Activated T-cell treated with anti-CD3 and anti-CD28 coated beads for 24 hours (primary cell): ENCODE measurements at regions not wholly inside any gene's neighbourhood (a gene's known extent, or its start where the extent isn't known, plus 50 kb on each side); places are given as distances from the start of the nearest gene placed in this dataset.
"Not testable (repeated sequence)": the region's sequence is repeated elsewhere in the genome, so short reads cannot be mapped to it uniquely, and the experiment has no call there.

Experiments
- DNase-seq: peaks from one replicate; pipeline ENCODE4 v3.0.0-alpha.2; 2020; ENCODE audit warnings: low read depth

DNA sequence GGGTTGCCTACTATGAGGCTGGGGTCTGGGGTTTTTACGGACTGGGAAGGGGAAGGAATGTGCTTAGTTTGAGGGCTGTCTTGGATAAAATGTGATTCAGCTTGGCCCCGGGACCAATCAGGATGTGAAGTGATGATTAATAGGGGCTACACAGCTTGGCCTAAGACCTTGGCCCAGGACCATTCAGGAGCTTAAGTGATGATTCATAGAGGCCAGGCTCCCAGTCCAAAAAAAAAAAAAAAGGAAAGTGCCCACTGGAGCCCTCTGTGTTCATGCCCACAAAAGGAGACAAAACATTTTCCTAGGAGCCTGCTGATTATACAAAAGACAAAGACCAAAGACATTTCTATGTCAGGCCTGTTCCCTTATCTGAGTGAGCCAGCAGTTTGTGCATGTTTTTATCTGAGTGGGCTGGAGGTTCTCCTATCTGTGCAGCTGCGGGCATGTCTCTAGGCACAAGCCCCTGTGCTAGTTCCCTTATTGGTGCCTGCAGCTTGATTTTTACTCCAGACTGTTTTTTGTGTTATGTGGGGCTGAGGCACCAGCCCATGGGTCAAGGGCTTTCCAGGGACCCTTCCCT is 898.2 kb upstream of the GOT2 start:
- no peak for DNase-seq

DNA sequence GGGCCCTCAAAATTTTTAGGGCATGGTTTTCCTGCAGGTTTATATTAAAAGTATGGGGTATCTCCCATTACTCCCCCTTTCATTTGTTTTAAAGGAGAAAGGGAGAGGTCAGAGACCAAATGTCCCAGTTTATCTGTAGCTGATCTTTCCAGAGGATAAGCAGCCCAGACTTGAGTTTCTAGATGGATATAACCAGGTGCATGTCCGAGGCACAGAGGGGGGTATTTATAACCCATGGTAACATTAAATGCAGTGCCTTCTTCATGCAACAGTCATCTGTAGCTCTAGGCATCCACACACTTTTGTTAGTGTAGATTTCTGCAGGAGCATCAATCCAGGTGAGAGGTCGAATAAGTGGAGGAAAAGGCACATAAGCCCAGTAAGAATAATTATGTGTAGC is 890.3 kb upstream of the GOT2 start:
- not testable (repeated sequence) for DNase-seq

DNA sequence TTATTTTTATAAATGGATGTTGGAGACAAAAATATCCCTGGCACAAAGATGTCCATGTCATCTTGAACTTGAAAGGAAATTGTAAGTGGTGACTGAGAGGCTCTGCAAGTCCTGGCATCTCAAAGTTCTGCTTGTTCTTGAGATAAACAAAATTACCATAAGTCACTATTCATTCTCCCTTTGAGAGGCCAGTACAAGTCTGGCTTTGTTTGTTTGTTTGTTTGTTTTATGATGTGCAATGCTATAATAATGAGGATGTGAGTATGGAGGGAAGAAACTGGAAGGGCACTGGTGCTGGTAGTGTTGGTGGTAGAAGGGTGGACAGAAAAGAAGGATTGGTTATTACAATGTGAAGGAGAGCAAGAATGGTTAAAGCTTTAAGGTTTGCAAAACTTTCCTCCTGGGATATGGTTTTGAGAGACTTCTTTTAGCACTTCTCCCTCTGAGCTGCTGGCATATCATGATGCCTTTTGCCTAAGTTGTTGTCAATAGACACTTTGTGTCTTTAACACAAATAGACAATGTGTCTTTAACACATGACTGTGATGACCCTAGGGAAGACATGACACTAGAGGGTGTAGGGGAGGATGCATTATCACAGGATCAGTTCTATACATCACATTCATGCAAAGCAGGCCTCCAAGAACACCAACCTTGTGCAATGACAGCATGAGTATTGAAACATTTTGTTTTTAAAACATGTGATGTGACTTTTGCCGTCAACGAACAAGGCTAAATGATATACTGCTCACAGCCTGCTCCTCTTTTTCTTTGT is 880.5 kb upstream of the GOT2 start:
- DNase-seq: no peak

DNA sequence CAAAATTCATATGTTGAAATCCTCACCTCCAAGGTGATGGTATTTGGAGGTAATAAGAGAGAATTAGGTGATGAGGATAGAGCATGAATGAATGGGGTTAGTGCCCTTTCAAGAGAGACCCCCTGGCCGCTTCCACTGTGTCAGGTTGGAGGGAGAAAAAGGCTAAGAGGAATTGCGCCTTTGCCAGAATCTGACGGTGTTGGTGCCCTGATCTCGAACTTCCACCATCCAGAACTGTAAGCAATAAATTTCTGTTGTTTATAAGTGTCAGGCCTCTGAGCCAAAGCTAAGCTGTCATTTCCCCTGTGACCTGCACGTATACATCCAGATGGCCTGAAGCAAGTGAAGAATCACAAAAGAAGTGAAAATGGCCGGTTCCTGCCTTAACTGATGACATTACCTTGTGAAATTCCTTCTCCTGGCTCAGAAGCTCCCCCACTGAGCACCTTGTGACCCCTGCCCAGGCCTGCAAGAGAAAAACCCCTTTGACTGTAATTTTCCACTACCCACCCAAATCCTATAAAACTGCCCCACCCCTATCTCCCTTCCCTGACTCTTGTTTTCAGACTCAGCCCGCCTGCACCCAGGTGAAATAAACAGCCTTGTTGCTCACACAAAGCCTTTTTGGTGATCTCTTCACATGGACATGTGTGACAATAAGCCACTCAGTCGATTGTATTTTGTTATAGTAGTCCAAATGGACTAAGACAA is 878.9 kb upstream of the GOT2 start:
- DNase-seq: not testable (repeated sequence)

DNA sequence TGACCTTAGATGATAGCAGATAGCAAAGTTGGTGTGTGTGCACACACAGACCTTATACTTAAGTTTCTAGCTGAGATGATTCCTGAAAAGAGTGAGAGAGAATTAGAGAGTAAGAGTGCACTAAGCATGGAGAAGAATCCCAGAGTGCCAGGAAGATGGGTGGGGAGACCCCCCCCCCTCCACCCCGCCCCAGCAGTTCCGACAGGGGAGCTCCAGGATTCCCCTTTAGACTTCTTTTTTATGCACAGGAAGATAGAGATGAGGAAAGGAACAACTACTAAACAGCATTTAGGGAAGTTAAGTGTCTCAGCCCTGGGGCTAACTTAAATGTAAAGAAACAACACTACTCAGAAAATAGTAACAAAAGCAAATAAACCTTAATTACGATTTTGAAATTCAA is 878.0 kb upstream of the GOT2 start:
- no peak for DNase-seq

DNA sequence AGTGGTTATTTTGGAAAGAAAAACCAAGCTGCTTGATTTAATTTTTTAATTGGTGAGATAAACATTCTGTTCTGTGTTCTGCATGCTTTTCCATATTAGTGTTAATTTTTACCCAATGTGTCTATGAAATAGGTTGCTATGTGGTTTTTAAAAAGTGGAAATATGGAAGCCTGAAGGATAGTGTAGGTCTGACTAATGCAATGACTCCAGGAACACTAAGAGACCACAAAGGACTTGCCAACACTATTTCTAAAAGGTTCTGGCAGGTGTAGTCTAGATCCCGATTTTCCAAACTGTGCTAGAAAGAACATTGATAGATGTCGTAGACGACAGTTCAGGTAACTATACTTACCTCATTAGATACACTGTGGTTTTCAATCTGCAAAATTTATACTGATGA is 877.4 kb upstream of the GOT2 start:
- no peak for DNase-seq

DNA sequence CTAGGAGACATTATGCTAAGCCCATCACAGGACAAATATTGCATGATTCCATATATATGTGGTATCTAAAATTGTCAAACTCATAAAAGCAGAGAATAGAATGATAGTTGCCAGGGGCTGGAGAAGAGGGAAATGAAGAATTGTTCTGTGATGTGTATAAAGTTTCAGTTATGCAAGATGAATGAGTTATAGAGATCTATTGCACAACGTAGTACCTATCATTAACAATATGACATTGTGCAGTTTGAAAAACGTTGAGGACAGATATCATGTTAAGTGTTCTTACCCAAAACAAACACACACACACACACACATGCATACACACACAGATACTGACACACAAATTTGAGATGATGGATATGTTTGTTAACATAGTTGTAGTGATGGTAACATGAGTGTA is 871.6 kb upstream of the GOT2 start:
- DNase-seq: no peak

DNA sequence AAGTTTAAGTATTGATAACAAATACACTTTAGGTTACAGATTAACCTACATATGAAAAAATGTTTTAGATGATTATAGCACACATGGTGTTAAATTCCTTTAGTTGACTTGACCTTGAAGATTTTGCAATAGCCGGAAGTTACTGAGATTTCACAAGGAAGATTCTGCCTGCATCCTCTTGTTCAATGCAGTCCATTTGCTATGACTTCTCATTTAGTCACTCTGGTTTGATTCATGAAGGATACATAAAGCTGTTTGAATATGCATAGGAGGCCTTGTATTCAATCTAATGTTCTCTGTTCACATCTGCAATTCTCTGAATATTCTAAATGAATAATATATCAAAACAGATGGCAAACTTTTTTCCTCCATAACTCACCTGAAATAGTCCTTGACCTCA is 870.2 kb upstream of the GOT2 start:
- DNase-seq: no peak

DNA sequence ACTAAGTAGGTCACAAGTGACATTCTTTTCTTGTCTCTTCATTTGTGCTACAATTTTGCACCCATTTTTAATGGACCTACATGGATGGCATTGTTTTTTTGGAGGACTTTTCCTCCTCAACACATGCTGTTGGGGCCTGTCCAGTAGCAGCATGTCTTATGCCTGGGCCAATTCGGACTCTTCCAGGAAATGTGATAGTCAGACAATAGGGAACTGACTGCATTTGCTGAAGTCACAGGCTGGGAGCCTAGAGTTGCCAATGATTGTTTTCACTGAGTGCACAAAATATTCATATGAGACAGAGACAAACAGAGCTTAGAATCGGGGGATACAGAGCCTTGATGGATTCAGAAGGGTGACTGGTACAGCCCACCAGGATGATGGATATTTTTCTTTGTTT is 867.3 kb upstream of the GOT2 start:
- no peak for DNase-seq

DNA sequence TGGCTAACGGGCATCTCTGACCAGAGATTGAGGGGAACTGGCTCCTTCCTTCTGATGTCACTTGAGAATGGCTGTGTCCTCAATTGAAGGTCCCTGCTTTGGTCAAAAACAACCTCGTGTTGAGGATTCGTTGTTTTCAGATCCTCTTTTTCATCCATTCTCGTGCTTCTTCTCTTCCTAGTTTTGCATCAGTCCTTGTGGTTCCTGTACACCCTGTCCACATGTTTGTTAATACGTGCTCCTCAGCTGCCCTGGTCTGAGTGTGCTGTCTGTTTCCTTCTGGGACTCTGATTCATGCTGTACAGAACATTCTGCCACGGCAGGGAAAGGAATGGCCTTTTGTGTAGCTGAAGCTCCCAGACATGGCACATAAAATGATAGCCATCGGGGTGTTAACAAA is 863.2 kb upstream of the GOT2 start:
- no peak for DNase-seq

DNA sequence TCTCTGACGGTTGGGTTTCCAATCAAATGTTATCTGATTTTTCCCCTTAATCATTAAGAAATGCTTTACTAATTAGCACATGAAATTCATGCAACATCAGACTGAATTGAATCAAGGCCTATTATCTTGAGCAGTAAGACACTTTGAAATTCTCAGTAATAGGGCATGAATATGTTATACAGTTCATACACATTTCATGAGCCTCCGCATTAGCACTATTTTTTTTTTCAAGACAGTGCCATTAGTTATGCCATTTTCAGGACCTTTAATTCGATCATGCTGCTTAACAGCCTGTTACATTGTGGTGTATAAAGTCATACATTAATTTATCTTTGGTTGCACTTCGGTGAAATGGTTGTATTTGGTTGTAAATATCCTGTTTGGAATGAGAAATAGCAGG is 862.6 kb upstream of the GOT2 start:
- no peak for DNase-seq

DNA sequence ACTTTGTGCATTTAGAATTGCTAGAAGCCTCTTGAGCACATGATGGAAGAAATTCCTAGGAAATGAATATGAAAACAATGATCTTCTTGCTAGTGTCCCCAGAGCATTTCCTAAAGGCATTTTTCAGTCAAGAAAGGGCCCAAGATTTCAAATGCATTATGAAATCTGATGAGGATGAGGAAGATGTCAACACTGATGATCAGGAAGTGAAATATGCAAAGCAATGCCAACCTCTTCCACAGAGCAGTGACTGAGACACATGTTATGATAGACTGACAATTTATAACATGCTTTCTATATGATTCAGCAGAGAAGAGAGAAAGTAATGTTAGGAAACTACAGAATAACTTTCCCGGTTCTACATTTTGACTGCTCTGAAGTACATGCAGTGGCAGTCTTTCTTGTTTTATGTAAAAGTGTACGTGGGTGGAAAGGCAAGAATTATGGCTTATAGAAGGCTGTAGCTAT is 859.1 kb upstream of the GOT2 start:
- DNase-seq: no peak

DNA sequence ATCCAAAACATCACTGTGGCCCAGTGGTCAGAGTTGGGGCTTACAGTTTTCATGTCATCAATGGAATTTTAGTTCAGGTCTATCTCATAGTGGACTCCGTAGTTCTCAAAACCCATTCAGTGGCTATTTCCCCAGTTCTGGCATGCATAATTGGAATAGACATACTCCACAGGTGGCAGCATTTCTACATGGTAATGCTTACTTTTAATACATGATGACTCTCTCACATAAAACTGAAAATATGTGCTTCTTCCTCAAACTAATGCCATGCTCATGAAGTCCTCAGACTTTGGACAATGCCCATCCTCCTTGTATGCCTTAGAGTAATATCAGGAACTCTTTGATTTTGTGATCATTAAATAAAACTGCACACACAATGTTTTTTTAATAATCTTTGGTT is 857.4 kb upstream of the GOT2 start:
- no peak for DNase-seq

DNA sequence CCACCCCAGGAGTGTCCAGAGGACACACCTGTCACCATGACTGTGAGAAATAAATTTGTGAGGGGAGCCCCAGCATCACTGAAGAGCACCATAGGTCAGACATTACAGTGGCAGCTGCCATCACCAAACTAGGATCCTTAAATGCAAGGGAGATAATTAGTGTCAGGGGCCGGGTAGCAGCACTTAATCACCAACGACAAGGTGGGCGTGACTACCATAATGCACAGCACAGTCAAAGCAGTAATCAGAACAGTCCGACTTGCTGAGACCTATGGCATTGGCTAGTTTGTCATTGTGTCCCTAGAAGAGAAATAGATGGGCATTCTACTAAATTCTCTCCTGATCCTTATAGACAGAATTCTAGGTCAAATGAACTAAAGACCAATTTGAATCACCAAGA is 856.7 kb upstream of the GOT2 start:
- DNase-seq: no peak

DNA sequence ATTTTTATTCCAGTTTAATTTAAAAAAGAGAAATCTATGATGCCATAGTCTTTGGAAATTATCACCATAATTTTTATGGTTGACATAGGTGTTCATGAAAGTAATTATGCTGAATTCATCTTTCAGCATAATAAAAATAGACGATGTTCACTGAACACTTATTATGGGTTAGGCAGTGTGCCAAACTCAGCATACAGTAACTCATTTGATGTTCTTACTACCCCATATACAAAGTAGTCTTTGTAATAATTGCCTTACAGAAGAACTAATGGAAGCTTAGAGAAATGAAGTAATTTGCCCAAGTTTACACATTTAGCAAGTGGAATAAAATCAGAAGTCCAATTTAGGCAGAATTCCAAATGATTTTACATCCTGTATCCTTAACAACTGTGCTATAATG is 852.2 kb upstream of the GOT2 start:
- no peak for DNase-seq

DNA sequence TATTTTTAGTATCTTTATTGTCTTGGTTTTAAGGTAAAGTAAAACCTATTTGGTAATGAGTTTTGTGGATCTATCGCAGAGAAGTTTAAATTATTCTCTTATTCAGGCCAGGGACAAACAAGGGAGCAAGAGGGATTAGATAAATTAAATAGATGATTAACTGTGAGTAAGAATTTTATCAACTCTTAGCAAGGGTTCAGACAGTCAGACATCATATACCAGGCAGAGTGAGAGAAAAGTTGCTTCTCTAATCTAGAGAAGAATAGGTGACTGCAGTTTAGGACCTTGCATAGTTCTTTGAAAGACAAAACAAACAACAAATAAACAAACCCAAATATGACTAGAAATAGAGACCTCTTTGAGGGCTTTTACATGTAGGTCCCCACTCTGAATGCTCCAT is 840.2 kb upstream of the GOT2 start:
- DNase-seq: no peak

DNA sequence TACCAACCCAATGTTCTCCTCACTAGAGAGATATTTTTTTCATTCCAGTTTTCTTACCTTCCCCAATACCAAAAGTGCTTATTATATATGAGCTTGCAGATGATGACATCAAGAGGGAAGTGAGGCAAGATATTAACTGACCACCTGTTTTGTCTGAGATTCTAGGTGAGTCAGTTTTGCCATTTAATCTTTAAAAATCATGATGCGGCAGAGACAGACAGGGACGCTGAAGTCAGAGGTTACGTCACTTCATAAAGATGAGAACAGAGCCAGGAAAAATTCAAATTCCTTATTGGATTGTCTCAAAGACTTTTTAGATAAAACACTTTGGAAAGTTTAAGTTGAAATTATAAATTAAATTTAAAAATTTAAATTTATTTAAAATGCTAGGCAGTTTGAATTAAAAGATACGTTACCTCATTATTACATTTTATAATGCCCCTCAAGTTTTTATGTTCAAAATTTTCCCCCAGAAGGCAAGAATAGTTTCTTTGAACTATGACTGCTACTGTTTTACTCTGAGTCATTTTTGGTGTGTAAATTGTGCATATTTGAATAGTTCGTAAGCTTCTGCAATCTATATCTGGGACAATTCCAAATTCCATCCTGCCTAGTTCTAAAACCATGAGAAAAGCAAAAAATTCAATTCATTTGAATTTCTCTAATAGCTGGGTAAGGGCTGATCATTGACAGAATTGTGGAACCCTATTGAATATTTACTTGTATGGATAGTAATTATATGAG is 839.6 kb upstream of the GOT2 start:
- DNase-seq: no peak

DNA sequence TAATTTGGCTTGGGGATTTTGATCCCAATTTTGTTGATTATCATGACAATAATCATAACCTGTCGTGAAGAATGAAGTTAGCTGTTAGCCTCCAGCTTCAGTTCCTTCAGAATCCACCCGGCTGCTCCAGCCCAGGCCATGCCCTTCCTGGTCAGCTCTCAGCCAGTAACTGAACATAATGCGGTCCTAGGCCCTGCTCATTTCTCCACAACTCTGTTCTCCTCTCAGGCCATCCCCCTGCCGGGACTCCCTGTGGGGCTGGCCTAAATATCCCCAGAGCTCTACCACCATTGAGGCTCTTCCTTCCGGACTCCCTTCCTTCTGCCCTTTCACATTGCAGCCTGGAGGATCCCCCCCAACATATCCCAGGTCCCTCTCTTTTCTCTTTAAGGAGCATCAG is 833.4 kb upstream of the GOT2 start:
- DNase-seq: no peak

DNA sequence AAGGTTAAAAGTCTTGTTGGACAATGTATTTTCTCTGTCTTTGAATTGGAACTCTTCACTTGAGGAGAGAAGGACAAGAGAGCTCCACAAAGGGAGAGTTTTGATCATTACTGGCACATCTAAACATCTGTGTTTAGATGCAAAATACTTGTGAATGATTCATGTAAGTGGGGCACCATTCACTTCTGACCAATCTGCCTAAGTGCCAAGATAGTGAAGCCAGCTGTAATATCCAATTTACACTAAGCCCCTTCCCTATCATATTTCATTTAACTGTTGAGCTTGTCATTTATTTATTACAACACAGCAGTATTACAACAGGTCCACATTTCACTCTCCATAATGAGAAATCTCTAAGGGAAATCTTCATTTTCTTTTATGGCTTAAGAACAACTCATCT is 832.3 kb upstream of the GOT2 start:
- no peak for DNase-seq

DNA sequence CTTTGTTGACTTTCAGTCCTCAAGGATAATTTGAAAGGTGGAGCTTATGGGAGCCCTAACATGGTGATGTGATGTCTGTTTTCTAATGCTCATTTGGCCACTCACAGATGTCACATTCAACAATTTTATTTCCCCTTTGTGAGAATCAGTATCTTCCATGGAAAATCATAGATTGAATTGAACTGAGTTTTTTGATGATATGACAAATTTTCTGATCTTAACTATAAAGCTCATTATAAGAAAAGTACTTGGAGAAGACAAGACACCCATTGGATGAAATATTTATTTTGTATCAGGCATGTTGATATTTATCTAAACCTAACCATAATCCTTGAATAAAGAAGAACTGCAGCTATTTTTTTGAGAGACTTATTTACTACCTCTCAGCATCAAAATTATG is 824.6 kb upstream of the GOT2 start:
- DNase-seq: no peak

DNA sequence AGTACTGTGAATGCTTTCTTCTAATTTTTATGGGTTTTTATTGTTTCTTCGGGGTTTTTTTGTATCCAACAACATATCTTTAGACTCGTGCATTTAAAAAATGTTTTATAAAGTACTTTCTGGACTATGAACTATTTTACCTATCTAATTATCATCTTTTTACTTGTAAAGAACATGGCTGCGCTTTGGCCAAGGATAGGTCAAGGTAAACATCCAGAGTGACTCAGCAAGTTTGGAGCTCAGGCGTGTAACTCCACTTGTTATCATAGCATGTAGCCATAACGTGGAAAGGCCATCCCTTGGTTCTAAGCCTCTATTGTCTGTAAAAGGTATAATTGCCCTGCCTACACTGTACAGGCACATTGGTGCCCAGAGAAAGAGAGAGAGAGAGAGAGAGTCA is 818.0 kb upstream of the GOT2 start:
- DNase-seq: no peak

DNA sequence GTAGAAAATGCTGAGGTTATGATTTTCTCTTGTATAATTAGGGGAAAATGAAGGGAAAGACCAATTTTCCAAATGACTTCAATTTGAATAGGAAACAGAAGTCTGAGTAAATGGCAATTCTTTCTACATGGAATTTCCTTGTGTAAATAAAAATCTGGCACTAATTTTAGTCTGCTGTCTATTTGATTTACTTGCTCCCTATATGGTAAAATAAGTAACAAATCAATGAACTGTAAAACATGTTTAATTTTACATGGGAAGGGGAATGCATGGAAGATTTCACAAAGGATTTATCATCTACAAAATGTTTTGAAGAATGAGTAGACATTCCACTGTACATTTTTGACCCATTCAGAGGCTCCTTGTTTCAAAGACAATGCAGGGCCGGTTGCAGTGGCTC is 811.6 kb upstream of the GOT2 start:
- no peak for DNase-seq

DNA sequence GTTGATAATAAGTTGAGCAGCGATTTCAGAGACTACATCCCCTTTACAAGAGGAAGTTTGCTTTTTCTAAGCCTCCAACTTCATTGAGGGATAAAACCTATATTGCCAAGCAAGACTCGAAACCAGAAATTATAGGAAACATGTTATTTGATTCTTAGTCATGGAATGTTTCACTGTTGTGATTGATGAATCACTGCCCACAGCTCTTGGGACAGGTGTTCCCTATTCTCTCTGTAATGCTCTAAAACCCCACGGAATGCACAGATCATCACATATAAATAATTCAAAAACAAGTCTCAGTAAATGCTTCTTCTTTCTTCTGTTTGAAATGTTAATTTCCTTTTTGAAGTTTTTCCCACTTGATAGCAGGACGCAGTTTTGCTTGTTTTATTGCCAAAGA is 809.5 kb upstream of the GOT2 start:
- DNase-seq: no peak
